SK-N-MC (cell line): ENCODE measurements at regions not wholly inside any gene's neighbourhood (a gene's known extent, or its start where the extent isn't known, plus 50 kb on each side); places are given as distances from the start of the nearest gene placed in this dataset.

ENCODE experiments used
- EZH2 ChIP-seq: fragments of 200-600 bp; sonication (generic); IDR thresholded peaks from one replicate; pipeline ENCODE4 v1.6.1; 2017; ENCODE audit warnings: antibody characterized with exemption
- POLR2AphosphoS5 ChIP-seq: IDR thresholded peaks from 2 replicates; pipeline ENCODE4 v1.6.1; 2012; ENCODE audit warnings: mild to moderate bottlenecking, low read depth, low read length, borderline replicate concordance

GRCh38 chr10:123538401-123539320 is 127.5 kb upstream of the GPR26 start:
- TF ChIP-seq POLR2AphosphoS5 (no peak), EZH2 (no peak)
